ENCODE measurements at regions not wholly inside any gene's neighbourhood (a gene's known extent, or its start where the extent isn't known, plus 50 kb on each side); places are given as distances from the start of the nearest gene placed in this dataset.

GRCh38 chr2:66235428-66235827 lies 199.5 kb upstream of the MEIS1 start:
- no peak for DNase-seq (ENCODE audit: extremely low read depth, low read depth)
- no peak overlapping the region for H3K4me3 ChIP-seq (replicated peaks; ENCODE audit: low read depth, low read length)
- no peak for TF ChIP-seq CTCF (IDR thresholded peaks at IDR 0.05; ENCODE audit: low read depth, low read length, missing control alignments)

GRCh38 chr2:66233981-66234380 lies 200.9 kb upstream of the MEIS1 start:
- no peak overlapping the region for H3K4me3 ChIP-seq (replicated peaks; ENCODE audit: low read depth, low read length)
- no peak for DNase-seq (ENCODE audit: extremely low read depth, low read depth)
- TF ChIP-seq CTCF (IDR thresholded peaks at IDR 0.05; ENCODE audit: low read depth, low read length, missing control alignments) = no peak

- TF ChIP-seq CTCF (IDR thresholded peaks at IDR 0.05; ENCODE audit: low read depth, low read length, missing control alignments) = no peak
- no peak overlapping the region for H3K4me3 ChIP-seq (replicated peaks; ENCODE audit: low read depth, low read length)
Observed at GRCh38 chr2:66228128-66228547, 206.8 kb upstream of the MEIS1 start.

GRCh38 chr2:66217039-66217585 lies 217.8 kb upstream of the MEIS1 start:
- no peak for TF ChIP-seq CTCF (IDR thresholded peaks at IDR 0.05; ENCODE audit: low read depth, low read length, missing control alignments)
- no peak overlapping the region for H3K4me3 ChIP-seq (replicated peaks; ENCODE audit: low read depth, low read length)
- no peak for DNase-seq (ENCODE audit: extremely low read depth, low read depth)

More at GRCh38 chr2:66228128-66228547, 206.8 kb upstream of the MEIS1 start:
- DNase-seq (ENCODE audit: extremely low read depth, low read depth) = no peak

- TF ChIP-seq CTCF (IDR thresholded peaks at IDR 0.05; ENCODE audit: low read depth, low read length, missing control alignments) = no peak
- no peak for DNase-seq (ENCODE audit: extremely low read depth, low read depth)
- no peak overlapping the region for H3K4me3 ChIP-seq (replicated peaks; ENCODE audit: low read depth, low read length)
Observed at GRCh38 chr2:66212749-66213148, 222.2 kb upstream of the MEIS1 start.

GRCh38 chr2:66202586-66202985 lies 232.3 kb upstream of the MEIS1 start:
- TF ChIP-seq CTCF (IDR thresholded peaks at IDR 0.05; ENCODE audit: low read depth, low read length, missing control alignments) = no peak
- DNase-seq (ENCODE audit: extremely low read depth, low read depth) = no peak
- H3K4me3 ChIP-seq (replicated peaks; ENCODE audit: low read depth, low read length) = no peak overlapping the region

GRCh38 chr2:66201242-66201641 lies 233.7 kb upstream of the MEIS1 start:
- no peak for DNase-seq (ENCODE audit: extremely low read depth, low read depth)
- no peak overlapping the region for H3K4me3 ChIP-seq (replicated peaks; ENCODE audit: low read depth, low read length)
- no peak for TF ChIP-seq CTCF (IDR thresholded peaks at IDR 0.05; ENCODE audit: low read depth, low read length, missing control alignments)

Measured in HFF-Myc (cell line).